HepG2 (cell line): ENCODE measurements at regions not wholly inside any gene's neighbourhood (a gene's known extent, or its start where the extent isn't known, plus 50 kb on each side); places are given as distances from the start of the nearest gene placed in this dataset.
"Not testable (repeated sequence)": the region's sequence is repeated elsewhere in the genome, so short reads cannot be mapped to it uniquely, and the experiment has no call there.

Experiments
- ATAC-seq: fragments of 200-7000 bp; cut with Tn5 transposase; 3 replicates; pipeline ENCODE4 v1.9.1; 2020; ENCODE audit warnings: mild to moderate bottlenecking, moderate library complexity
- BruUV-seq: library from RNA; stranded (reverse); fragments of 400-500 nt; replicated peaks from 2 replicates; lab custom pipeline; 2021; lab: Mats Ljungman, UMichigan
- CTCF ChIA-PET: fragments of 300-600 bp; formaldehyde crosslinking; extraction: SDS; loops from one replicate; lab custom pipeline; 2021; ENCODE audit warnings: low total read pairs, inconsistent platforms, low intra/inter-chr PET ratio; lab: Yijun Ruan, JAX
- POLR2A ChIA-PET: fragments of 350-600 bp; sonication (Branson Sonifier 250); formaldehyde crosslinking; loops from one replicate; lab custom pipeline; 2020; ENCODE audit warnings: antibody characterized with exemption, inconsistent platforms; lab: Yijun Ruan, JAX
- DNase-seq: peaks from one replicate; pipeline ENCODE4 v3.0.0-alpha.2; 2015; ENCODE audit warnings: low spot score
- FAIRE-seq: peaks from 3 replicates; lab custom pipeline; 2011; peaks lifted over from hg19 to GRCh38; lab: Jason Lieb, UNC
- H2AFZ ChIP-seq: one replicate; pipeline ENCODE4 v1.6.1; 2011; ENCODE audit warnings: low read length, inconsistent platforms
- H3K27ac ChIP-seq: fragments of 300-600 bp; 3 replicates; pipeline ENCODE4 v1.8.0; 2011; ENCODE audit warnings: mixed run types, mild to moderate bottlenecking, mixed read lengths, low read length, inconsistent platforms; ENCODE audit not compliant: insufficient read depth; ENCODE audit errors: extremely low read length
- H3K27me3 ChIP-seq, 2 experiments: fragments of 200-600 bp in 1 of 2; 2 replicates in 1 of 2; 3 replicates in 1 of 2; pipeline versions ENCODE4 v1.6.0 to v1.8.0; 2011; ENCODE audit warnings: low read length in 2 of 2, mild to moderate bottlenecking in 2 of 2, moderate library complexity in 2 of 2, inconsistent platforms in 1 of 2; ENCODE audit not compliant: insufficient read depth in 2 of 2, control insufficient read depth in 1 of 2
- H3K36me3 ChIP-seq, 2 experiments: fragments of 200-600 bp in 1 of 2; replicated peaks in 1 of 2; 2 replicates in 1 of 2; 3 replicates in 1 of 2; pipeline versions ENCODE4 v1.5.1 to v1.8.0; 2011; ENCODE audit warnings: low read length in 2 of 2, inconsistent platforms in 1 of 2; ENCODE audit not compliant: insufficient read depth in 2 of 2, control insufficient read depth in 1 of 2
- H3K4me1 ChIP-seq: 2 replicates; pipeline ENCODE4 v1.5.1; 2012; ENCODE audit warnings: low read length, inconsistent platforms; ENCODE audit not compliant: insufficient read depth
- H3K4me2 ChIP-seq: 2 replicates; pipeline ENCODE4 v1.6.0; 2011; ENCODE audit warnings: low read depth, low read length, inconsistent platforms
- H3K4me3 ChIP-seq, 3 experiments: fragments of 200-600 bp in 1 of 3; sonication (generic), shearing (Covaris generic) in 1 of 3; replicated peaks in 1 of 3; 2 replicates each; pipeline ENCODE4 v1.5.1; 2011 to 2016; ENCODE audit warnings: low read length in 3 of 3, inconsistent platforms in 2 of 3, low read depth in 2 of 3, mild to moderate bottlenecking in 2 of 3, control low read depth in 1 of 3, mixed read lengths in 1 of 3; ENCODE audit not compliant: insufficient read depth in 1 of 3
- H3K79me2 ChIP-seq: one replicate; pipeline ENCODE4 v1.6.1; 2011; ENCODE audit warnings: low read length, inconsistent platforms; ENCODE audit not compliant: insufficient read depth
- H3K9ac ChIP-seq: 2 replicates; pipeline ENCODE4 v1.6.0; 2011; ENCODE audit warnings: mild to moderate bottlenecking, low read depth, low read length, inconsistent platforms; ENCODE audit not compliant: insufficient read depth
- H3K9me3 ChIP-seq: 2 replicates; pipeline ENCODE4 v1.5.1; 2012; ENCODE audit warnings: mild to moderate bottlenecking, low read length
- H4K20me1 ChIP-seq: 2 replicates; pipeline ENCODE4 v1.6.0; 2011; ENCODE audit warnings: inconsistent platforms, mild to moderate bottlenecking, low read length, moderate library complexity; ENCODE audit not compliant: insufficient read depth
- HMG20A ChIP-seq: IDR thresholded peaks from 2 replicates; pipeline ENCODE4 v1.6.1; 2016; ENCODE audit warnings: borderline replicate concordance
- MEF2D ChIP-seq: sonication (generic); formaldehyde crosslinking; IDR thresholded peaks from 2 replicates; pipeline ENCODE4 v1.5.1; 2020; ENCODE audit warnings: mild to moderate bottlenecking, missing genetic modification reagents
- TBL1XR1 ChIP-seq: fragments of 150-350 bp; IDR thresholded peaks from 2 replicates; pipeline ENCODE4 v1.6.1; 2014; ENCODE audit warnings: borderline replicate concordance, low read length; ENCODE audit not compliant: partially characterized antibody
- WGBS: methylation state at CpG from one replicate; pipeline ENCODE4 v1.1.6; 2017; ENCODE audit warnings: low lambda C conversion rate; 5-methylcytosine and 5-hydroxymethylcytosine counted together
- in situ Hi-C: cut with HindIII; loops from 2 replicates; pipeline ENCODE4 v1.10.0; 2017; ENCODE audit warnings: low pct_unique_long_range_greater_than_20kb; ENCODE audit not compliant: extremely low pct_ligation_motif_present
- intact Hi-C: fragments of 100-400 bp; cut with micrococcal nuclease; formaldehyde crosslinking; loops from one replicate; pipeline ENCODE4 v1.10.0; 2022; ENCODE audit not compliant: unreplicated experiment

GRCh38 chr19:20294181-20294580, 127.2 kb downstream of the ZNF486 start:
- intact Hi-C loops, result no loop called here
- Histone ChIP-seq H3K4me2 (no peak overlapping the region), H2AFZ (no peak overlapping the region), H3K27ac (no peak overlapping the region)
- no peak for ATAC-seq
- no TSS peak for BruUV-seq
- DNase-seq, result no peak
- no peak for TF ChIP-seq MEF2D
- TF ChIP-seq TBL1XR1, result no peak
- TF ChIP-seq, all 625 proteins: peak for 0
- Histone ChIP-seq H3K36me3 (no peaks in the 10 kb centered on the region), H4K20me1 (no peaks in the 10 kb centered on the region), H3K4me3 (no peak overlapping the region), H3K4me1 (no peaks in the 10 kb centered on the region), H3K9me3 (peaks cover 41% of the 10 kb centered on the region), H3K9ac (no peak overlapping the region), H3K27me3 (no peaks in the 10 kb centered on the region), H3K79me2 (no peaks in the 10 kb centered on the region)
- FAIRE-seq, result no peak
- in situ Hi-C loops, result no loop called here
- ChIA-PET POLR2A (no interaction called here), CTCF (no interaction called here)

GRCh38 chr19:20292520-20292919, 125.5 kb downstream of the ZNF486 start:
- in situ Hi-C loops, H3K27me3 ChIP-seq, H2AFZ ChIP-seq, BruUV-seq, H3K36me3 ChIP-seq, H3K4me3 ChIP-seq, H3K27ac ChIP-seq, FAIRE-seq, ATAC-seq, CTCF ChIA-PET, H3K4me1 ChIP-seq, POLR2A ChIA-PET, intact Hi-C loops, H3K79me2 ChIP-seq, H4K20me1 ChIP-seq, H3K9ac ChIP-seq, H3K4me2 ChIP-seq, DNase-seq: not testable (repeated sequence)
- H3K9me3 ChIP-seq, result peaks cover 45% of the 10 kb centered on the region
- WGBS, result 11% methylated on average over 1 of the region's 1 CpG

GRCh38 chr19:20289186-20289585, 122.2 kb downstream of the ZNF486 start:
- Histone ChIP-seq H3K4me3 (no peak overlapping the region), H3K9ac (no peak overlapping the region), H3K27me3 (no peaks in the 10 kb centered on the region), H4K20me1 (no peaks in the 10 kb centered on the region), H3K4me1 (no peaks in the 10 kb centered on the region), H3K27ac (no peak overlapping the region), H2AFZ (no peak overlapping the region), H3K79me2 (no peaks in the 10 kb centered on the region), H3K36me3 (no peaks in the 10 kb centered on the region), H3K9me3 (peaks cover 64% of the 10 kb centered on the region), H3K4me2 (no peak overlapping the region)
- in situ Hi-C loops (no loop called here), intact Hi-C loops (no loop called here)
- BruUV-seq, result no TSS peak
- ChIA-PET CTCF (no interaction called here), POLR2A (no interaction called here)
- no peak for FAIRE-seq
- DNase-seq, result no peak
- no peak for ATAC-seq
- no peak for TF ChIP-seq HMG20A (CRISPR knock-in tag)
